ENCODE measurements at regions not wholly inside any gene's neighbourhood (a gene's known extent, or its start where the extent isn't known, plus 50 kb on each side); places are given as distances from the start of the nearest gene placed in this dataset.

DNA sequence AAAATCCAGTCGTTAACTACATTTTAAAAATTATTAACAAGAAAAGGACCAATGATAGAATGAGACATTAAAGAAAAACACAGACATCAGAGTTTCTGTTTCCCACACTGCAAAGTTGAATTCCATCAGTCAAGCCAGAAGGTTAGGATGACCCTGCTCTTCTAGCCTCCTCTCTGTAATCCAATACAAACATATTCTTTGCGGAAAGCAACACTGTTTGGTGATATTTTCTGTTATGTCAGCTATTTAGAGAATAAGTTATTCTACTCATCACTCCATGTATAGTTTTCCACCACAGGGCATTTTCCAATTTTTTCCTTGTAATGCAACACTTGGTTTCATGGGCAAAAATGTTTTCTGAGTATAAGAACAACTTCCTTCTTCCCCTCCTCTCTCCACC, 152.3 kb downstream of the EVX1 start:
- TF ChIP-seq CTCF (IDR thresholded peaks at IDR 0.05) (no peak), POLR2A (IDR thresholded peaks at IDR 0.05) (no peak)

All from adrenal gland (tissue), 5 donors.